ENCODE measurements at regions not wholly inside any gene's neighbourhood (a gene's known extent, or its start where the extent isn't known, plus 50 kb on each side); places are given as distances from the start of the nearest gene placed in this dataset.

DNA sequence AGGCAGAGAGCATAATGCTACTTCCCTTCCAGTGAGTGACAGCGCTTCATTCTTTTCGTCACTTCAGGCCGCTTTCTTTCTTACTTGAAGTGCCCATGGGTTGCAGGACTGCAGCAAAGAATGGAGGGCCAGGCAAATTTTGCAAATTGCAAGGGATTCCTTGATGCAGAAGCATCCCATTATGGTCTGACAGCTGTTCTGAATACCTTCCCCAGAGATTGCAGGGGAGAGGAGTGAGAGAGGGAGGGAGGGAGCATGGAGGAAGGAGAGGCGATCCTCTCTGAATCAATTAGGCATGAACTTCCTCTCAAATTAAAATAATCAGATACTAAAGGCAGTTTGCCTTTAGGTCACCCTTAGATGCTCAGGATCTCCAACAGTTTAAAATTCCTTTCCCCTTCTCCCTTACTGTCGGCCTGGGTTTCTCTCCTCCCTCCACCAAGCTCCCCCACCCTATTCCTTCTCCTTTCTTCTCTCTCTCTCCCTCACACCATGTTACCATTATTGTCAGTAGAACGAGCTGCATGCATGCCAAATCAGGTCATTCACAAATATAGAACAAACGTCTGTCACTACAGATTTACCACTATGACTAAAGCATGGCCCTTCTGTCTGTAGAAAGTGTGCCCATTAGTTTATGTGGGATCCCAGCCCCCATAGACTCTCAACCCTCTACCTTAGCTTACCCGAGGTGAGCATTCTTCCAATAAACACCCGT lies 289.2 kb downstream of the CD83 start:
- no peak for DNase-seq (ENCODE audit: low spot score)
- no peak for TF ChIP-seq BORCS8-MEF2B (CRISPR knock-in tag; IDR thresholded peaks at IDR 0.05)
- TF ChIP-seq SUZ12 (IDR thresholded peaks at IDR 0.05; ENCODE audit: low read depth, low read length): no peak
- TF ChIP-seq, protein P1, sequence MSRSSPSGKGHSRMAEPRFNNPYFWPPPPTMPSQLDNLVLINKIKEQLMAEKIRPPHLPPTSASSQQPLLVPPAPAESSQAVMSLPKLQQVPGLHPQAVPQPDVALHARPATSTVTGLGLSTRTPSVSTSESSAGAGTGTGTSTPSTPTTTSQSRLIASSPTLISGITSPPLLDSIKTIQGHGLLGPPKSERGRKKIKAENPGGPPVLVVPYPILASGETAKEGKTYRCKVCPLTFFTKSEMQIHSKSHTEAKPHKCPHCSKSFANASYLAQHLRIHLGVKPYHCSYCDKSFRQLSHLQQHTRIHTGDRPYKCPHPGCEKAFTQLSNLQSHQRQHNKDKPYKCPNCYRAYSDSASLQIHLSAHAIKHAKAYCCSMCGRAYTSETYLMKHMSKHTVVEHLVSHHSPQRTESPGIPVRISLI (CRISPR knock-in tag; IDR thresholded peaks at IDR 0.05; ENCODE audit: borderline replicate concordance): no peak
- TF ChIP-seq ZBTB33 (CRISPR knock-in tag; IDR thresholded peaks at IDR 0.05): no peak
- no peak for TF ChIP-seq MYNN (CRISPR knock-in tag; IDR thresholded peaks at IDR 0.05; ENCODE audit: low read depth)
- TF ChIP-seq, protein P2, sequence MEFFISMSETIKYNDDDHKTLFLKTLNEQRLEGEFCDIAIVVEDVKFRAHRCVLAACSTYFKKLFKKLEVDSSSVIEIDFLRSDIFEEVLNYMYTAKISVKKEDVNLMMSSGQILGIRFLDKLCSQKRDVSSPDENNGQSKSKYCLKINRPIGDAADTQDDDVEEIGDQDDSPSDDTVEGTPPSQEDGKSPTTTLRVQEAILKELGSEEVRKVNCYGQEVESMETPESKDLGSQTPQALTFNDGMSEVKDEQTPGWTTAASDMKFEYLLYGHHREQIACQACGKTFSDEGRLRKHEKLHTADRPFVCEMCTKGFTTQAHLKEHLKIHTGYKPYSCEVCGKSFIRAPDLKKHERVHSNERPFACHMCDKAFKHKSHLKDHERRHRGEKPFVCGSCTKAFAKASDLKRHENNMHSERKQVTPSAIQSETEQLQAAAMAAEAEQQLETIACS (CRISPR knock-in tag; IDR thresholded peaks at IDR 0.05): no peak
- no peak for TF ChIP-seq ZNF44 (CRISPR knock-in tag; IDR thresholded peaks at IDR 0.05)
- TF ChIP-seq NKX3-1 (CRISPR knock-in tag; IDR thresholded peaks at IDR 0.05): no peak
- TF ChIP-seq CBX5 (CRISPR knock-in tag; IDR thresholded peaks at IDR 0.05; ENCODE audit: borderline replicate concordance): no peak
- TF ChIP-seq ZBTB49 (CRISPR knock-in tag; IDR thresholded peaks at IDR 0.05; ENCODE audit: borderline replicate concordance): no peak
- TF ChIP-seq HOXA9 (CRISPR knock-in tag; IDR thresholded peaks at IDR 0.05; ENCODE audit: borderline replicate concordance): no peak
- TF ChIP-seq, protein P3, sequence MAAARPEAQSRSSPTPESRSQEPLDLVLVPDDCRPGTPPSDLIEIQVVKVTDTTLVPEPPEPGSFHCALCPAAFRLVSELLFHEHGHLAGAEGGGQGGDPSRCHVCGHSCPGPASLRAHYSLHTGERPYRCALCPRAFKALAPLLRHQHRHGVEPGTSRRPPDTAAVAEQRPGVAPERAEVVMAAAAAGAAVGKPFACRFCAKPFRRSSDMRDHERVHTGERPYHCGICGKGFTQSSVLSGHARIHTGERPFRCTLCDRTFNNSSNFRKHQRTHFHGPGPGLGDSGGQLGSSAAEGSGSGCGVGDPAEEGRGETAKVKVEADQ (CRISPR knock-in tag; IDR thresholded peaks at IDR 0.05; ENCODE audit: borderline replicate concordance): no peak
- TF ChIP-seq ZNF83 (CRISPR knock-in tag; IDR thresholded peaks at IDR 0.05; ENCODE audit: borderline replicate concordance): no peak
- no peak for TF ChIP-seq AGO1 (IDR thresholded peaks at IDR 0.05; ENCODE audit: low read depth, low read length, poor library complexity, severe bottlenecking)
- no peak for TF ChIP-seq PCBP1 (IDR thresholded peaks at IDR 0.05; ENCODE audit: borderline replicate concordance, low read depth, low read length)
- intact Hi-C loops (cut with micrococcal nuclease; ENCODE audit: unreplicated experiment) (no loop called here), in situ Hi-C loops (cut with HindIII; ENCODE audit: extremely low pct_ligation_motif_present, low pct_unique_long_range_greater_than_20kb) (no loop called here)
- H4K20me1 ChIP-seq (ENCODE audit: insufficient read depth, low read length): no peaks in the 10 kb centered on the region
- no peaks in the 10 kb centered on the region for H3K36me3 ChIP-seq (replicated peaks in 1 of 2; ENCODE audit: control insufficient read depth in 1 of 2, insufficient read depth in 2 of 2, low read length in 2 of 2)
- BruUV-seq (replicated peaks): no TSS peak
- no peaks in the 10 kb centered on the region for H3K79me2 ChIP-seq (ENCODE audit: insufficient read depth, low read length)
- ATAC-seq: no peak
- ChIA-PET CTCF (ENCODE audit: low intra/inter-chr PET ratio, low total read pairs) (no interaction called here), POLR2A (no interaction called here)
- no peaks in the 10 kb centered on the region for H3K4me1 ChIP-seq (ENCODE audit: insufficient read depth, low read length)
- H3K27ac ChIP-seq (ENCODE audit: extremely low read length, insufficient read depth, low read length): no peak overlapping the region
- H3K9me3 ChIP-seq (ENCODE audit: low read length): no peaks in the 10 kb centered on the region
- no peak overlapping the region for H3K4me3 ChIP-seq (replicated peaks in 1 of 3; ENCODE audit: insufficient read depth in 1 of 3, low read depth in 2 of 3, low read length in 3 of 3)
- 27% methylated on average over 9 of the region's 9 CpGs for WGBS (ENCODE audit: low lambda C conversion rate)
- no peak overlapping the region for H2AFZ ChIP-seq (ENCODE audit: low read length)
- no peak overlapping the region for H3K9ac ChIP-seq (ENCODE audit: insufficient read depth, low read depth, low read length)
- H3K27me3 ChIP-seq (ENCODE audit: control insufficient read depth in 1 of 2, insufficient read depth in 2 of 2, low read length in 2 of 2): peaks cover 0 to under 1% of the 10 kb centered on the region in 2 experiments; a peak in 1 of 5 replicates
- no peak for FAIRE-seq
- no peak overlapping the region for H3K4me2 ChIP-seq (ENCODE audit: low read depth, low read length)

All from HepG2 (cell line).